H1 (cell line): ENCODE measurements at regions not wholly inside any gene's neighbourhood (a gene's known extent, or its start where the extent isn't known, plus 50 kb on each side); places are given as distances from the start of the nearest gene placed in this dataset.

Experiments
- CTCF ChIA-PET: fragments of 300-600 bp; sonication (Branson Sonifier 250); formaldehyde crosslinking; loops from one replicate; lab custom pipeline; 2021; ENCODE audit not compliant: partially characterized antibody; lab: Charles Lee
- POLR2A ChIA-PET: fragments of 300-600 bp; sonication (Branson Sonifier 250); formaldehyde crosslinking; loops from one replicate; lab custom pipeline; 2021; ENCODE audit warnings: inconsistent platforms; ENCODE audit not compliant: partially characterized antibody; lab: Charles Lee
- DNase-seq, 2 experiments: peaks; one replicate each; pipeline versions ENCODE4 v3.0.0 to v3.0.0-alpha.2; 2010 to 2022; ENCODE audit warnings: low spot score in 2 of 2, low read depth in 1 of 2, mixed read lengths in 1 of 2
- FAIRE-seq: peaks from 2 replicates; lab custom pipeline; 2011; peaks lifted over from hg19 to GRCh38; lab: Jason Lieb, UNC
- H2AFZ ChIP-seq: 2 replicates; pipeline ENCODE4 v1.8.1; 2012; ENCODE audit warnings: low read length, inconsistent platforms
- H2AK5ac ChIP-seq: 2 replicates; pipeline ENCODE4 v1.6.1; 2013; ENCODE audit warnings: low read depth, low read length
- H2BK120ac ChIP-seq: replicated peaks from 2 replicates; pipeline ENCODE3; 2013; ENCODE audit warnings: low read depth, low read length, inconsistent platforms
- H2BK12ac ChIP-seq: 2 replicates; pipeline ENCODE4 v1.6.1; 2013; ENCODE audit warnings: low read depth, low read length
- H2BK15ac ChIP-seq: 2 replicates; pipeline ENCODE4 v1.6.1; 2013; ENCODE audit warnings: low read length
- H2BK20ac ChIP-seq: 2 replicates; pipeline ENCODE4 v1.6.1; 2013; ENCODE audit warnings: low read length
- H2BK5ac ChIP-seq: 2 replicates; pipeline ENCODE4 v1.6.1; 2013; ENCODE audit warnings: low read depth, low read length
- H3K14ac ChIP-seq: 2 replicates; pipeline ENCODE4 v1.6.1; 2013; ENCODE audit warnings: inconsistent platforms; ENCODE audit not compliant: insufficient read length
- H3K18ac ChIP-seq: 2 replicates; pipeline ENCODE4 v1.6.1; 2013; ENCODE audit warnings: low read length; ENCODE audit errors: extremely low read depth
- H3K23ac ChIP-seq: 2 replicates; pipeline ENCODE4 v1.6.1; 2013; ENCODE audit warnings: inconsistent platforms; ENCODE audit not compliant: insufficient read length
- H3K23me2 ChIP-seq: 2 replicates; pipeline ENCODE4 v1.6.1; 2013; ENCODE audit warnings: low read depth, low read length
- H3K27ac ChIP-seq: 2 replicates; pipeline ENCODE4 v1.6.1; 2011; ENCODE audit warnings: low read depth, low read length, inconsistent platforms
- H3K27me3 ChIP-seq, 4 experiments: replicated peaks in 1 of 4; 1 replicate in 1 of 4; 2 replicates in 3 of 4; pipeline versions ENCODE4 v1.6.1 to v1.8.1; 2011 to 2013; ENCODE audit warnings: low read length in 3 of 4, mild to moderate bottlenecking in 3 of 4, inconsistent platforms in 2 of 4, mixed read lengths in 2 of 4, moderate library complexity in 1 of 4; ENCODE audit not compliant: control insufficient read depth in 3 of 4, insufficient read depth in 3 of 4; ENCODE audit errors: extremely low read depth in 1 of 4
- H3K36me3 ChIP-seq, 4 experiments: 2 replicates each; pipeline versions ENCODE4 v1.6.1 to v1.8.1; 2011 to 2013; ENCODE audit warnings: mild to moderate bottlenecking in 4 of 4, low read length in 3 of 4, moderate library complexity in 2 of 4, control low read depth in 1 of 4, inconsistent platforms in 1 of 4; ENCODE audit not compliant: insufficient read depth in 4 of 4, control insufficient read depth in 2 of 4
- H3K4ac ChIP-seq: replicated peaks from 2 replicates; pipeline ENCODE3; 2013; ENCODE audit warnings: low read length, low read depth, mixed read lengths, inconsistent platforms; ENCODE audit not compliant: insufficient read length
- H3K4me1 ChIP-seq, 4 experiments: replicated peaks in 1 of 4; 1 replicate in 1 of 4; 2 replicates in 3 of 4; pipeline versions ENCODE4 v1.6.1 to v1.8.1; 2011 to 2013; ENCODE audit warnings: low read length in 3 of 4, inconsistent platforms in 2 of 4, mixed read lengths in 1 of 4; ENCODE audit not compliant: insufficient read depth in 4 of 4, control insufficient read depth in 3 of 4
- H3K4me2 ChIP-seq, 2 experiments: 2 replicates each; pipeline versions ENCODE4 v1.6.1 to v1.8.1; 2011 to 2013; ENCODE audit warnings: low read depth in 2 of 2, low read length in 2 of 2, control low read depth in 1 of 2, inconsistent platforms in 1 of 2, mild to moderate bottlenecking in 1 of 2; ENCODE audit not compliant: insufficient read depth in 1 of 2
- H3K4me3 ChIP-seq, 4 experiments: fragments of 200-600, 300-600 bp in 1 of 4; sonication (generic), shearing (Covaris generic), sonication (Bioruptor Twin) in 1 of 4; 2 replicates each; pipeline versions ENCODE4 v1.5.1 to v1.8.1; 2011 to 2016; ENCODE audit warnings: low read length in 4 of 4, low read depth in 3 of 4, control low read depth in 2 of 4, inconsistent platforms in 2 of 4, mild to moderate bottlenecking in 2 of 4, mixed read lengths in 1 of 4, moderate library complexity in 1 of 4; ENCODE audit not compliant: insufficient read depth in 2 of 4; ENCODE audit errors: extremely low read depth in 1 of 4
- H3K56ac ChIP-seq: replicated peaks from 2 replicates; pipeline ENCODE3; 2013; ENCODE audit warnings: low read depth, mild to moderate bottlenecking, mixed read lengths, low read length, inconsistent platforms; ENCODE audit not compliant: insufficient read length
- H3K79me1 ChIP-seq: 2 replicates; pipeline ENCODE4 v1.6.1; 2013; ENCODE audit warnings: low read depth, low read length, control low read depth
- H3K79me2 ChIP-seq, 2 experiments: 2 replicates each; pipeline versions ENCODE4 v1.6.1 to v1.8.1; 2012 to 2013; ENCODE audit warnings: low read length in 2 of 2, mild to moderate bottlenecking in 2 of 2, inconsistent platforms in 1 of 2; ENCODE audit not compliant: insufficient read depth in 2 of 2, control insufficient read depth in 1 of 2
- H3K9ac ChIP-seq, 4 experiments: replicated peaks in 1 of 4; 1 replicate in 1 of 4; 2 replicates in 3 of 4; pipeline versions ENCODE4 v1.6.1 to v1.8.1; 2011 to 2013; ENCODE audit warnings: low read depth in 3 of 4, low read length in 3 of 4, control low read depth in 2 of 4, mild to moderate bottlenecking in 2 of 4, moderate library complexity in 2 of 4, inconsistent platforms in 1 of 4; ENCODE audit errors: extremely low read depth in 1 of 4
- H3K9me3 ChIP-seq, 2 experiments: 2 replicates each; pipeline versions ENCODE4 v1.6.1 to v1.8.1; 2012 to 2013; ENCODE audit warnings: mild to moderate bottlenecking in 2 of 2, moderate library complexity in 2 of 2, control low read depth in 1 of 2, inconsistent platforms in 1 of 2, low read depth in 1 of 2, low read length in 1 of 2, mixed read lengths in 1 of 2; ENCODE audit not compliant: insufficient read depth in 2 of 2
- H4K20me1 ChIP-seq, 2 experiments: replicated peaks in 1 of 2; 2 replicates each; pipeline versions ENCODE3 to v1.8.1; 2011 to 2013; ENCODE audit warnings: inconsistent platforms in 2 of 2, low read length in 2 of 2, mild to moderate bottlenecking in 1 of 2; ENCODE audit not compliant: insufficient read depth in 2 of 2, control insufficient read depth in 1 of 2
- H4K5ac ChIP-seq: 2 replicates; pipeline ENCODE4 v1.6.1; 2013; ENCODE audit warnings: low read length, low read depth, mixed read lengths, inconsistent platforms; ENCODE audit not compliant: insufficient read length
- H4K8ac ChIP-seq: 2 replicates; pipeline ENCODE4 v1.8.0; 2013; ENCODE audit warnings: mild to moderate bottlenecking, moderate library complexity, low read length, inconsistent platforms; ENCODE audit not compliant: insufficient read depth; ENCODE audit errors: extremely low read depth
- H4K91ac ChIP-seq: replicated peaks from 2 replicates; pipeline ENCODE3; 2013; ENCODE audit warnings: low read length, mixed read lengths, inconsistent platforms; ENCODE audit not compliant: insufficient read length
- ASH2L ChIP-seq: fragments of 200-600, 300-600 bp; sonication (generic); IDR thresholded peaks from one replicate; pipeline ENCODE4 v1.7.1; 2017; ENCODE audit warnings: low read length
- BRCA1 ChIP-seq: IDR thresholded peaks from 2 replicates; pipeline ENCODE4 v1.6.1; 2012; ENCODE audit warnings: low read depth, low read length, improper control_type of control experiment
- CHD1 ChIP-seq: IDR thresholded peaks from 2 replicates; pipeline ENCODE4 v1.6.1; 2012; ENCODE audit warnings: low read depth, low read length, improper control_type of control experiment
- CTBP2 ChIP-seq: IDR thresholded peaks from 2 replicates; pipeline ENCODE4 v1.7.0; 2011; ENCODE audit warnings: borderline replicate concordance, mild to moderate bottlenecking, moderate library complexity, mixed read lengths, low read length; ENCODE audit not compliant: insufficient read depth, insufficient read length
- GABPA ChIP-seq: IDR thresholded peaks from 2 replicates; pipeline ENCODE4 v1.6.1; 2011; ENCODE audit warnings: mild to moderate bottlenecking, low read length, moderate library complexity, borderline replicate concordance; ENCODE audit not compliant: insufficient read depth
- HDAC2 ChIP-seq, 2 experiments: fragments of 300-600 bp in 1 of 2; sonication (generic) in 1 of 2; IDR thresholded peaks; 2 replicates each; pipeline ENCODE4 v1.6.1; 2011 to 2012; ENCODE audit warnings: low read depth in 2 of 2, low read length in 2 of 2, mild to moderate bottlenecking in 2 of 2, moderate library complexity in 2 of 2, borderline replicate concordance in 1 of 2, inconsistent platforms in 1 of 2
- POU5F1 ChIP-seq: IDR thresholded peaks from 2 replicates; pipeline ENCODE4 v1.6.1; 2011; ENCODE audit warnings: low read depth, mild to moderate bottlenecking, low read length, moderate library complexity
- RXRA ChIP-seq: IDR thresholded peaks from 2 replicates; pipeline ENCODE4 v1.6.1; 2011; ENCODE audit warnings: low read depth, mild to moderate bottlenecking, low read length, moderate library complexity; ENCODE audit not compliant: insufficient read depth
- SAP30 ChIP-seq: fragments of 300-600 bp; sonication (generic); IDR thresholded peaks from 2 replicates; pipeline ENCODE4 v1.7.1; 2012; ENCODE audit warnings: low read length, moderate library complexity, mild to moderate bottlenecking, inconsistent platforms; ENCODE audit not compliant: insufficient read depth, insufficient replicate concordance
- USF2 ChIP-seq: IDR thresholded peaks from 2 replicates; pipeline ENCODE4 v1.6.1; 2011; ENCODE audit warnings: low read length, improper control_type of control experiment
- ZNF274 ChIP-seq: IDR thresholded peaks from 2 replicates; pipeline ENCODE4 v1.7.0; 2012; ENCODE audit warnings: low read length, borderline replicate concordance; ENCODE audit errors: extremely low read depth
- WGBS, 2 experiments: shearing (Covaris generic) in 1 of 2; methylation state at CpG; one replicate each; pipeline versions ENCODE4 v1.1.6 to v1.1.7; 2013 to 2015; ENCODE audit warnings: low lambda C conversion rate in 2 of 2, mixed read lengths in 2 of 2, inconsistent platforms in 1 of 2, low coverage in 1 of 2, missing lambda C conversion rate in 1 of 2; ENCODE audit not compliant: insufficient replicate concordance in 2 of 2, insufficient coverage in 1 of 2, insufficient read length in 1 of 2; ENCODE audit errors: extremely low coverage in 1 of 2, missing lambda C conversion rate in 1 of 2; 5-methylcytosine and 5-hydroxymethylcytosine counted together
- TF ChIP-seq, protein P1 (sequence below): IDR thresholded peaks from 2 replicates; pipeline ENCODE4 v1.6.1; 2012; ENCODE audit warnings: inconsistent platforms

GRCh38 chr2:174668075-174668474, 70.5 kb upstream of the WIPF1 start:
- Histone ChIP-seq H3K36me3 (no peaks in the 10 kb centered on the region; a peak in 1 of 8 replicates), H2AFZ (no peak overlapping the region), H3K4ac (no peak overlapping the region), H2BK20ac (no peak overlapping the region), H3K56ac (no peak overlapping the region), H2BK120ac (no peak overlapping the region), H3K4me2 (no peak overlapping the region), H3K9ac (no peak overlapping the region), H3K4me1 (peaks cover 0 to 6% (median 1%) of the 10 kb centered on the region in 4 experiments; a peak in 3 of 7 replicates), H3K18ac (no peak overlapping the region), H4K5ac (no peak overlapping the region), H2AK5ac (no peak overlapping the region), H3K27ac (no peak overlapping the region), H4K91ac (no peak overlapping the region), H3K79me1 (0 out of 2 replicates have a peak, but pooled peaks cover 2% of the 10 kb centered on the region), H3K4me3 (no peak overlapping the region), H3K14ac (no peak overlapping the region), H3K27me3 (no peaks in the 10 kb centered on the region), H3K9me3 (peaks cover 4 to 13% of the 10 kb centered on the region in 2 experiments; a peak in 1 of 4 replicates), H2BK5ac (no peak overlapping the region), H4K20me1 (no peaks in the 10 kb centered on the region), H2BK12ac (no peak overlapping the region), H3K79me2 (no peaks in the 10 kb centered on the region), H3K23me2 (no peaks in the 10 kb centered on the region), H2BK15ac (no peak overlapping the region), H3K23ac (no peak overlapping the region), H4K8ac (no peak overlapping the region)
- ChIA-PET POLR2A (interaction anchor here (0.6 kb wide), 1 partner anchor 325 kb away, joined by 3 read pairs; no protein-coding TSS in a partner anchor), CTCF (interaction anchor here (1.3 to 2.9 kb wide), 5 partner anchors 11 to 205 kb away, joined by 3 to 12 read pairs (median 5); no protein-coding TSS in a partner anchor)
- no peak for DNase-seq
- WGBS, 2 experiments: 93% methylated on average over 7 of the region's 7 CpGs; no CpG with 5 or more reads in 1 of the 2 experiments
- no peak for FAIRE-seq
- TF ChIP-seq CHD1 (no peak), ASH2L (no peak), GABPA (no peak), BRCA1 (no peak), CTBP2 (no peak), ZNF274 (no peak), SAP30 (no peak), HDAC2 (IDR thresholded peaks at IDR 0.05; ENCODE audit: borderline replicate concordance in 1 of 2, low read depth in 2 of 2, low read length in 2 of 2) (no peak), USF2 (no peak), RXRA (no peak), POU5F1 (no peak)
- TF ChIP-seq, protein P1, sequence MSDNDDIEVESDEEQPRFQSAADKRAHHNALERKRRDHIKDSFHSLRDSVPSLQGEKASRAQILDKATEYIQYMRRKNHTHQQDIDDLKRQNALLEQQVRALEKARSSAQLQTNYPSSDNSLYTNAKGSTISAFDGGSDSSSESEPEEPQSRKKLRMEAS: no peak
